H9 (cell line): ENCODE measurements at regions not wholly inside any gene's neighbourhood (a gene's known extent, or its start where the extent isn't known, plus 50 kb on each side); places are given as distances from the start of the nearest gene placed in this dataset.

ENCODE experiments used
- DNase-seq: peaks from one replicate; pipeline ENCODE4 v3.0.0-alpha.2; 2017
- H2AFZ ChIP-seq: one replicate; pipeline ENCODE4 v1.6.1; 2013; ENCODE audit warnings: mild to moderate bottlenecking, low read length, control low read depth, moderate library complexity
- H2AK5ac ChIP-seq: 2 replicates; pipeline ENCODE4 v1.6.1; 2013; ENCODE audit warnings: low read length, control low read depth, mixed read lengths; ENCODE audit not compliant: insufficient read length
- H2BK120ac ChIP-seq: one replicate; pipeline ENCODE4 v1.6.1; 2013; ENCODE audit warnings: low read depth, mild to moderate bottlenecking, low read length, control low read depth, inconsistent platforms; ENCODE audit not compliant: poor library complexity, severe bottlenecking
- H2BK12ac ChIP-seq: 2 replicates; pipeline ENCODE4 v1.6.1; 2013; ENCODE audit warnings: low read length, control low read depth, mixed read lengths, low read depth; ENCODE audit not compliant: insufficient read length
- H2BK15ac ChIP-seq: 2 replicates; pipeline ENCODE4 v1.6.1; 2013; ENCODE audit warnings: low read depth, low read length, control low read depth
- H2BK20ac ChIP-seq: one replicate; pipeline ENCODE4 v1.6.1; 2013; ENCODE audit warnings: low read depth, mild to moderate bottlenecking, low read length, control low read depth, inconsistent platforms; ENCODE audit not compliant: poor library complexity, severe bottlenecking
- H2BK5ac ChIP-seq: 2 replicates; pipeline ENCODE4 v1.6.1; 2013; ENCODE audit warnings: low read length, control low read depth, mixed read lengths; ENCODE audit not compliant: insufficient read length
- H3K14ac ChIP-seq: 2 replicates; pipeline ENCODE4 v1.6.1; 2013; ENCODE audit warnings: low read length, control low read depth; ENCODE audit not compliant: insufficient read depth
- H3K18ac ChIP-seq: 2 replicates; pipeline ENCODE4 v1.6.1; 2013; ENCODE audit warnings: low read depth, mild to moderate bottlenecking, mixed read lengths, low read length, control low read depth; ENCODE audit not compliant: insufficient read length
- H3K23ac ChIP-seq: 2 replicates; pipeline ENCODE4 v1.6.1; 2013; ENCODE audit warnings: low read length, control low read depth, mixed read lengths, low read depth; ENCODE audit not compliant: insufficient read length
- H3K23me2 ChIP-seq: 2 replicates; pipeline ENCODE4 v1.6.1; 2013; ENCODE audit warnings: low read depth, mild to moderate bottlenecking, mixed read lengths, low read length, control low read depth; ENCODE audit not compliant: insufficient read length, poor library complexity, severe bottlenecking
- H3K27ac ChIP-seq: 2 replicates; pipeline ENCODE4 v1.5.1; 2013; ENCODE audit warnings: low read length, control low read depth, mixed read lengths, low read depth; ENCODE audit not compliant: insufficient read length
- H3K27me3 ChIP-seq: 2 replicates; pipeline ENCODE4 v1.6.1; 2013; ENCODE audit warnings: low read length, control low read depth, inconsistent platforms; ENCODE audit not compliant: insufficient read depth
- H3K4ac ChIP-seq: 2 replicates; pipeline ENCODE4 v1.6.1; 2013; ENCODE audit warnings: low read depth, mild to moderate bottlenecking, control low read depth, inconsistent platforms, low read length, moderate library complexity
- H3K4me1 ChIP-seq: 2 replicates; pipeline ENCODE4 v1.6.1; 2013; ENCODE audit warnings: low read length, control low read depth, inconsistent platforms; ENCODE audit not compliant: insufficient read depth
- H3K4me2 ChIP-seq: 2 replicates; pipeline ENCODE4 v1.6.1; 2013; ENCODE audit warnings: low read length, control low read depth, mixed read lengths; ENCODE audit not compliant: insufficient read length, insufficient read depth
- H3K56ac ChIP-seq: 2 replicates; pipeline ENCODE4 v1.6.1; 2013; ENCODE audit warnings: low read depth, mild to moderate bottlenecking, mixed read lengths, low read length, control low read depth; ENCODE audit not compliant: insufficient read length
- H3K79me1 ChIP-seq: 2 replicates; pipeline ENCODE4 v1.6.1; 2013; ENCODE audit warnings: low read depth, mild to moderate bottlenecking, moderate library complexity, low read length, control low read depth, inconsistent platforms; ENCODE audit not compliant: insufficient read depth, poor library complexity, severe bottlenecking
- H3K79me2 ChIP-seq: 2 replicates; pipeline ENCODE4 v1.6.1; 2013; ENCODE audit warnings: low read length, control low read depth, inconsistent platforms; ENCODE audit not compliant: insufficient read depth
- H3K9ac ChIP-seq: 2 replicates; pipeline ENCODE4 v1.6.1; 2013; ENCODE audit warnings: low read length, control low read depth, mixed read lengths; ENCODE audit not compliant: insufficient read length; ENCODE audit errors: extremely low read depth
- H3K9me3 ChIP-seq: one replicate; pipeline ENCODE4 v1.6.1; 2013; ENCODE audit warnings: low read depth, low read length, inconsistent platforms; ENCODE audit not compliant: control insufficient read depth
- H3T11ph ChIP-seq: one replicate; pipeline ENCODE4 v1.6.1; 2013; ENCODE audit warnings: mild to moderate bottlenecking, low read length, control low read depth, inconsistent platforms
- H4K20me1 ChIP-seq: one replicate; pipeline ENCODE4 v1.6.1; 2013; ENCODE audit not compliant: control insufficient read depth, insufficient read length, insufficient read depth
- H4K5ac ChIP-seq: 2 replicates; pipeline ENCODE4 v1.6.1; 2013; ENCODE audit warnings: low read depth, mild to moderate bottlenecking, mixed read lengths, low read length, control low read depth; ENCODE audit not compliant: insufficient read length
- H4K8ac ChIP-seq: replicated peaks from 2 replicates; pipeline ENCODE4 v1.6.1; 2013; ENCODE audit warnings: low read length, control low read depth, mixed read lengths, low read depth; ENCODE audit not compliant: insufficient read length
- H4K91ac ChIP-seq: 2 replicates; pipeline ENCODE4 v1.6.1; 2013; ENCODE audit warnings: low read depth, mild to moderate bottlenecking, moderate library complexity, mixed read lengths, low read length, control low read depth; ENCODE audit not compliant: insufficient read length
- H3K27ac Mint-ChIP-seq, 3 experiments: 2 replicates in 2 of 3; 3 replicates in 1 of 3; pipeline ENCODE4 v1.8.0; 2020 to 2021; ENCODE audit warnings: mixed read lengths in 3 of 3, mild to moderate bottlenecking in 1 of 3, moderate library complexity in 1 of 3
- H3K27me3 Mint-ChIP-seq: 2 replicates; pipeline ENCODE4 v1.8.0; 2021; ENCODE audit warnings: low read depth, mild to moderate bottlenecking, moderate library complexity, mixed read lengths
- H3K36me3 Mint-ChIP-seq, 3 experiments: 2 replicates in 2 of 3; 3 replicates in 1 of 3; pipeline ENCODE4 v1.8.0; 2020 to 2021; ENCODE audit warnings: low read depth in 3 of 3, mixed read lengths in 3 of 3; ENCODE audit not compliant: insufficient read depth in 1 of 3
- H3K4me1 Mint-ChIP-seq, 2 experiments: 2 replicates each; pipeline ENCODE4 v1.8.0; 2020; ENCODE audit warnings: mixed read lengths in 2 of 2
- H3K4me3 Mint-ChIP-seq, 2 experiments: 2 replicates in 1 of 2; 3 replicates in 1 of 2; pipeline ENCODE4 v1.8.0; 2020 to 2021; ENCODE audit warnings: mild to moderate bottlenecking in 2 of 2, mixed read lengths in 2 of 2, moderate library complexity in 1 of 2
- H3K9me3 Mint-ChIP-seq, 2 experiments: 2 replicates in 1 of 2; 3 replicates in 1 of 2; pipeline ENCODE4 v1.8.0; 2020; ENCODE audit warnings: mild to moderate bottlenecking in 2 of 2, mixed read lengths in 2 of 2, moderate library complexity in 1 of 2
- CTCF ChIP-seq: fragments of 200-600 bp; sonication (generic); conservative IDR thresholded peaks from 3 replicates; pipeline ENCODE4 v1.8.0; 2021; ENCODE audit warnings: antibody characterized with exemption, mild to moderate bottlenecking
- WGBS: extraction: QIAGEN DNeasy Blood & Tissue Kit; methylation state at CpG from one replicate; pipeline ENCODE4 v1.1.7; 2013; ENCODE audit warnings: missing lambda C conversion rate, low lambda C conversion rate, mixed read lengths; ENCODE audit not compliant: insufficient read length; ENCODE audit errors: extremely low coverage; 5-methylcytosine and 5-hydroxymethylcytosine counted together

GRCh38 chr2:217362286-217362685, 502.4 kb upstream of the TNP1 start:
- no peak overlapping the region for H2BK15ac ChIP-seq
- H4K5ac ChIP-seq, result no peak overlapping the region
- H3K18ac ChIP-seq, result no peak overlapping the region
- H3K79me1 ChIP-seq, result no peaks in the 10 kb centered on the region
- no peak overlapping the region for H3K4ac ChIP-seq
- H4K91ac ChIP-seq, result no peak overlapping the region
- no peak overlapping the region for H3T11ph ChIP-seq
- H3K4me1 ChIP-seq, result peaks cover 2% of the 10 kb centered on the region; the same call in 1 of the 2 replicates
- Mint-ChIP-seq H3K27me3 (peaks cover 33% of the 10 kb centered on the region), H3K27ac (no peak overlapping the region), H3K4me1 (peaks cover 10 to 13% of the 10 kb centered on the region in 2 experiments), H3K36me3 (no peaks in the 10 kb centered on the region), H3K9me3 (no peaks in the 10 kb centered on the region; a peak in 2 of 5 replicates), H3K4me3 (no peak overlapping the region)
- no peak overlapping the region for H4K8ac ChIP-seq
- no peak overlapping the region for H2BK20ac ChIP-seq
- no peak overlapping the region for H3K14ac ChIP-seq
- H3K23ac ChIP-seq, result no peak overlapping the region
- DNase-seq, result no peak
- no peak for TF ChIP-seq CTCF
- H3K9ac ChIP-seq, result no peak overlapping the region
- peaks cover 2% of the 10 kb centered on the region for H3K27me3 ChIP-seq
- H2BK120ac ChIP-seq, result no peak overlapping the region
- H3K56ac ChIP-seq, result no peak overlapping the region
- no peak overlapping the region for H2BK5ac ChIP-seq
- no peak overlapping the region for H2AFZ ChIP-seq
- H3K23me2 ChIP-seq, result no peaks in the 10 kb centered on the region
- no peaks in the 10 kb centered on the region for H3K9me3 ChIP-seq
- WGBS, result no CpG with 5 or more reads among the region's 1 CpG
- no peak overlapping the region for H2BK12ac ChIP-seq
- no peak overlapping the region for H3K4me2 ChIP-seq
- H3K79me2 ChIP-seq, result no peaks in the 10 kb centered on the region
- no peak overlapping the region for H2AK5ac ChIP-seq
- no peak overlapping the region for H3K27ac ChIP-seq
- H4K20me1 ChIP-seq, result no peaks in the 10 kb centered on the region
